B cell (primary cell): ENCODE measurements at regions not wholly inside any gene's neighbourhood (a gene's known extent, or its start where the extent isn't known, plus 50 kb on each side); places are given as distances from the start of the nearest gene placed in this dataset.

ENCODE experiments used
- CTCF ChIP-seq: fragments of 200-600 bp; IDR thresholded peaks from one replicate; pipeline ENCODE4 v1.8.0; 2022; ENCODE audit warnings: antibody characterized with exemption, mild to moderate bottlenecking
- EZH2 ChIP-seq: IDR thresholded peaks from 2 replicates; pipeline ENCODE4 v1.6.1; 2012; ENCODE audit warnings: borderline replicate concordance, low read depth, mild to moderate bottlenecking, moderate library complexity, low read length; ENCODE audit not compliant: insufficient read depth, poor library complexity, severe bottlenecking

- TF ChIP-seq CTCF = no peak
- TF ChIP-seq EZH2 = no peak
These were observed 173.0 kb downstream of the IBTK start for GRCh38 chr6:82074556-82074955.
